A549 (cell line): ENCODE measurements at regions not wholly inside any gene's neighbourhood (a gene's known extent, or its start where the extent isn't known, plus 50 kb on each side); places are given as distances from the start of the nearest gene placed in this dataset.

ENCODE experiments used
- ATAC-seq, 2 experiments: fragments of 200-7000 bp in 1 of 2; fragments of >200 bp in 1 of 2; cut with Nextera tagmentation in 1 of 2; cut with Tn5 transposase in 1 of 2; 3 replicates each; pipeline versions ENCODE4 v1.8.0 to v1.9.1; 2018 to 2020; ENCODE audit warnings: mild to moderate bottlenecking in 1 of 2, moderate library complexity in 1 of 2
- CTCF ChIA-PET: fragments of 300-600 bp; sonication (Branson Sonifier 250); formaldehyde crosslinking; extraction: SDS; loops from one replicate; lab custom pipeline; 2021; ENCODE audit warnings: antibody characterized with exemption, inconsistent platforms; lab: Yijun Ruan, JAX
- POLR2A ChIA-PET: fragments of 350-600 bp; formaldehyde crosslinking; extraction: SDS; loops from one replicate; lab custom pipeline; 2021; ENCODE audit warnings: antibody characterized with exemption, inconsistent platforms; lab: Yijun Ruan, JAX
- DNase-seq, 2 experiments: peaks; one replicate each; pipeline versions ENCODE4 v3.0.0 to v3.0.0-alpha.2; 2011 to 2016; ENCODE audit warnings: low read depth in 1 of 2, low spot score in 1 of 2
- FAIRE-seq: peaks from 2 replicates; lab custom pipeline; 2011; peaks lifted over from hg19 to GRCh38; lab: Jason Lieb, UNC
- H3K27ac ChIP-seq, 2 experiments: fragments of >200 bp; sonication (Bioruptor Twin); formaldehyde crosslinking; 3 replicates each; pipeline ENCODE4 v1.5.1; 2016 to 2017
- H3K4me1 ChIP-seq: fragments of >200 bp; sonication (Bioruptor Twin); formaldehyde crosslinking; 3 replicates; pipeline ENCODE4 v1.6.1; 2016
- H3K4me2 ChIP-seq: fragments of >200 bp; sonication (Bioruptor Twin); formaldehyde crosslinking; 3 replicates; pipeline ENCODE4 v1.6.1; 2016
- H3K4me3 ChIP-seq: fragments of >200 bp; sonication (Bioruptor Twin); formaldehyde crosslinking; 3 replicates; pipeline ENCODE4 v1.5.1; 2016
- H3K9me3 ChIP-seq: fragments of >200 bp; sonication (Bioruptor Twin); formaldehyde crosslinking; 3 replicates; pipeline ENCODE4 v1.6.1; 2016
- BHLHE40 ChIP-seq: IDR thresholded peaks from 2 replicates; pipeline ENCODE4 v1.6.1; 2012; ENCODE audit warnings: low read depth, low read length, inconsistent platforms
- CBX2 ChIP-seq: fragments of 200-600 bp; sonication (generic); IDR thresholded peaks from 2 replicates; pipeline ENCODE4 v1.6.1; 2016; ENCODE audit warnings: low read depth, mild to moderate bottlenecking, borderline replicate concordance
- CHD2 ChIP-seq: fragments of 150-350 bp; IDR thresholded peaks from 2 replicates; pipeline ENCODE4 v1.6.1; 2014; ENCODE audit warnings: low read length; ENCODE audit not compliant: partially characterized antibody
- EHF ChIP-seq: fragments of 250-450 bp; sonication (Bioruptor Pico); IDR thresholded peaks from 2 replicates; pipeline ENCODE4 v1.5.0; 2020; ENCODE audit warnings: mild to moderate bottlenecking
- FOSB ChIP-seq: fragments of 250-450 bp; sonication (Bioruptor Pico); IDR thresholded peaks from 2 replicates; pipeline ENCODE4 v1.5.0; 2020; ENCODE audit warnings: mild to moderate bottlenecking, moderate library complexity
- FOSL2 ChIP-seq, 2 experiments: fragments of 450-650 bp in 1 of 2; fragments of >200 bp in 1 of 2; sonication (Bioruptor Twin) in 1 of 2; formaldehyde crosslinking; IDR thresholded peaks; 2 replicates each; pipeline versions ENCODE4 v1.5.0 to v1.6.1; 2016 to 2020; ENCODE audit warnings: mild to moderate bottlenecking in 1 of 2, moderate library complexity in 1 of 2
- FOXS1 ChIP-seq: fragments of 250-450 bp; sonication (Bioruptor Pico); IDR thresholded peaks from 2 replicates; pipeline ENCODE4 v1.5.0; 2020; ENCODE audit warnings: mild to moderate bottlenecking, moderate library complexity
- GATA3 ChIP-seq: IDR thresholded peaks from 2 replicates; pipeline ENCODE4 v1.6.1; 2012; ENCODE audit warnings: borderline replicate concordance
- HEYL ChIP-seq: fragments of 250-450 bp; sonication (Bioruptor Pico); IDR thresholded peaks from 2 replicates; pipeline ENCODE4 v1.8.0; 2021; ENCODE audit warnings: mild to moderate bottlenecking, moderate library complexity
- JUNB ChIP-seq: fragments of >200 bp; sonication (Bioruptor Twin); formaldehyde crosslinking; IDR thresholded peaks from 2 replicates; pipeline ENCODE4 v1.6.1; 2016
- KDM1A ChIP-seq: fragments of 200-600 bp; sonication (generic); IDR thresholded peaks from 2 replicates; pipeline ENCODE4 v1.6.1; 2016; ENCODE audit warnings: low read depth, mild to moderate bottlenecking
- KDM5A ChIP-seq: fragments of 200-600 bp; sonication (generic); IDR thresholded peaks from 2 replicates; pipeline ENCODE4 v1.6.1; 2016; ENCODE audit warnings: antibody characterized with exemption, mild to moderate bottlenecking
- MYC ChIP-seq: IDR thresholded peaks from 2 replicates; pipeline ENCODE4 v1.6.1; 2012; ENCODE audit warnings: mild to moderate bottlenecking, inconsistent platforms, low read length, improper control_type of control experiment, borderline replicate concordance
- NFE2L2 ChIP-seq: fragments of 150-350 bp; conservative IDR thresholded peaks from 2 replicates; pipeline ENCODE4 v1.6.1; 2014; ENCODE audit warnings: low read length
- NPAS2 ChIP-seq: fragments of 250-450 bp; sonication (Bioruptor Pico); IDR thresholded peaks from 2 replicates; pipeline ENCODE4 v1.8.0; 2022; ENCODE audit warnings: mild to moderate bottlenecking, moderate library complexity, borderline replicate concordance
- PHF8 ChIP-seq: fragments of 200-600 bp; sonication (generic); IDR thresholded peaks from 2 replicates; pipeline ENCODE4 v1.6.1; 2016; ENCODE audit warnings: low read depth, mild to moderate bottlenecking, antibody characterized with exemption, moderate library complexity, borderline replicate concordance
- POLR2A ChIP-seq: IDR thresholded peaks from 2 replicates; pipeline ENCODE4 v1.6.1; 2012; ENCODE audit warnings: mild to moderate bottlenecking, low read length
- RCOR1 ChIP-seq: fragments of 150-350 bp; IDR thresholded peaks from 2 replicates; pipeline ENCODE4 v1.6.1; 2014; ENCODE audit warnings: antibody characterized with exemption, low read length, low read depth
- RNF2 ChIP-seq: fragments of 200-600 bp; sonication (generic); IDR thresholded peaks from 2 replicates; pipeline ENCODE4 v1.6.1; 2016; ENCODE audit warnings: low read depth, mild to moderate bottlenecking, antibody characterized with exemption, moderate library complexity, borderline replicate concordance
- SMC3 ChIP-seq: fragments of >200 bp; sonication (Bioruptor Twin); formaldehyde crosslinking; IDR thresholded peaks from 3 replicates; pipeline ENCODE4 v1.6.1; 2018; ENCODE audit warnings: inconsistent platforms
- TFCP2L1 ChIP-seq: fragments of 250-450 bp; sonication (Bioruptor Pico); IDR thresholded peaks from 2 replicates; pipeline ENCODE4 v1.5.0; 2021; ENCODE audit warnings: mild to moderate bottlenecking
- TP53 ChIP-seq: fragments of 250-450 bp; sonication (Bioruptor Pico); IDR thresholded peaks from 2 replicates; pipeline ENCODE4 v1.5.0; 2021; ENCODE audit warnings: mild to moderate bottlenecking, moderate library complexity
- ZC3H11A ChIP-seq: fragments of 450-650 bp; IDR thresholded peaks from 2 replicates; pipeline ENCODE4 v1.6.1; 2014; ENCODE audit warnings: antibody characterized with exemption, mild to moderate bottlenecking
- ZSCAN20 ChIP-seq: fragments of 250-450 bp; sonication (Bioruptor Pico); IDR thresholded peaks from 2 replicates; pipeline ENCODE4 v1.8.0; 2022; ENCODE audit warnings: mild to moderate bottlenecking, moderate library complexity
- WGBS: methylation state at CpG from one replicate; pipeline ENCODE4 v1.1.6; 2017; ENCODE audit errors: missing lambda C conversion rate; 5-methylcytosine and 5-hydroxymethylcytosine counted together
- TF ChIP-seq, protein P1 (sequence below): IDR thresholded peaks from 2 replicates; pipeline ENCODE4 v1.6.1; 2012; ENCODE audit warnings: low read depth, borderline replicate concordance
- TF ChIP-seq, protein P2 (sequence below): fragments of 450-650 bp; IDR thresholded peaks from 2 replicates; pipeline ENCODE4 v1.6.1; 2014; ENCODE audit warnings: antibody characterized with exemption
- TF ChIP-seq, protein P3 (sequence below): fragments of >200 bp; sonication (Bioruptor Twin); formaldehyde crosslinking; IDR thresholded peaks from 2 replicates; pipeline ENCODE4 v1.6.1; 2016
- TF ChIP-seq, protein P4 (sequence below): fragments of >200 bp; sonication (Bioruptor Twin); formaldehyde crosslinking; IDR thresholded peaks from 3 replicates; pipeline ENCODE4 v1.6.1; 2016

DNA sequence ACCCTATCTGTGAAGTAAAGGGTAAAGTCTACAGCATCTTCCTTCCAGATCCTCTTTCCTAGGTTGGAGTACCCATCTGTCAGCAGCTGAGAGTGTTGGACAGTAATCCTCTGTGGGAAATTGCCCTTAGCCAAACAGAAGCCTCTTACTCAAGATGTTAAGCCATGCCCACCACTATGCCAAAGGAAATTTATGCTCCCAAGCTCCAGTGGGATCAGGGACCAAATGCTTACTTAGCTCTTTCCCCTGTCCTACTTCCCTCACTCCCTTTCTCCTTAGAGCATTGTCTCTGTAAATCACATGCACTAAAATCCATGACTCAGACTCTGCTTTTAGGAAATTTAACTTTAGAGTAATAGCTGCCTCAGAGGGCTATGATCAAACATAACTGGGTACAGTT, 254.0 kb downstream of the BRINP2 start:
- no peak for FAIRE-seq

DNA sequence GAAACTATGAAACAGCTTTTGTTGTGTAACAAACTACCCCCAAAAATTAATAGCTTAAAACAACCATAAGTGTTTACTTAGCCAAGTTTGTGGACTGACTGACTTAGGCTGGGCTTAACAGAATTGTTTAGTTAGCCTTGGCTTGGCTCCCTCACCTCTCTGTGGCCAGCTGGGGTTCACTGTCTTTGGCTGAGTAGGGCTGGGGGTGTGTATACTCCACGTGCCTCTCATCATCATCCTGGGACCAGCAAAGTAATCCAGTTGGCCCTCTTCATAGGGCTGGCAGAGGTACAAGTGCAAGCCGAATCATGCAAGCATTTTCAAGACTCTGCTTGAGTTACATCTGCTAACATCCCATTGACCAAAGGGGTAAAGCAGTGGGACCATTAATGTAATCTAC, 252.3 kb downstream of the BRINP2 start:
- FAIRE-seq: no peak
- POLR2A ChIA-PET: no interaction called here

More for the DNA sequence above, 254.0 kb downstream of the BRINP2 start:
- TF ChIP-seq JUNB (no peak), RCOR1 (no peak), HEYL (CRISPR knock-in tag) (no peak), FOSB (no peak), MYC (no peak), GATA3 (no peak)
- TF ChIP-seq, protein P1, sequence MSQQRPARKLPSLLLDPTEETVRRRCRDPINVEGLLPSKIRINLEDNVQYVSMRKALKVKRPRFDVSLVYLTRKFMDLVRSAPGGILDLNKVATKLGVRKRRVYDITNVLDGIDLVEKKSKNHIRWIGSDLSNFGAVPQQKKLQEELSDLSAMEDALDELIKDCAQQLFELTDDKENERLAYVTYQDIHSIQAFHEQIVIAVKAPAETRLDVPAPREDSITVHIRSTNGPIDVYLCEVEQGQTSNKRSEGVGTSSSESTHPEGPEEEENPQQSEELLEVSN: no peak
- Histone ChIP-seq H3K9me3 (no peaks in the 10 kb centered on the region), H3K27ac (no peak overlapping the region), H3K4me1 (no peaks in the 10 kb centered on the region), H3K4me3 (no peak overlapping the region), H3K4me2 (no peak overlapping the region)
- ChIA-PET CTCF (no interaction called here), POLR2A (interaction anchor here (0.5 kb wide), 1 partner anchor 12 kb away, joined by 3 read pairs; no protein-coding TSS in a partner anchor)
- DNase-seq: no peak
- ATAC-seq: no peak

DNA sequence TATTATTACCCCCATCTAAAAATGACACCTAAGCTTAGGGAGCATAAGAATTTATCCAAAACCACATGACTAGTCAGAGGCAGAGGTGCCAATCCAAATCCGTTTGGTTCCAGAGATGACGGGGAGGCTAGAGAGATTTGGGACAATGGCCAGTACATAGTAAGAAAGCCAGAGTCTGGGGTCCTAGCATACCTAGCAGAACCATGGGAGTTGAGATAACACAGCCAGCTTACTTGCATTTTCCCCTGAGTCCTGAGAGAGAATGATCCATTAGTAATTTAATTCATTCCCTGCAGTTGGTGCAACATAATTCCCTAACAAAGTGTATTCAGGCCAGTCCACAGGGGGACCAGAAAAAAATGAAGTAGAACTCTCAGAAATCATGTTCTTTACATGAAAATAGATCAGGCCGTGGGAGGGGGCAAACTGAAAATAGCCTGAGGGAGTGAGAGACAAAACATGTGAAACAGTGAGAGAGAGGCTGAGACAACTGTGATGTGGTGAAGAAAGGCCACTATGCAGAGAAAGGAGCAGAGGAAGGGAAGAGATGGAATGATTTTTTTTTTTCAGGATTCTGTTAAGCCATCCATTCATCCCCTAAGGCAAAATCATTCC, 243.3 kb downstream of the BRINP2 start:
- no peak overlapping the region for H3K4me3 ChIP-seq
- H3K9me3 ChIP-seq: no peaks in the 10 kb centered on the region
- WGBS: 6% methylated on average over 3 of the region's 3 CpGs
- TF ChIP-seq, protein P2, sequence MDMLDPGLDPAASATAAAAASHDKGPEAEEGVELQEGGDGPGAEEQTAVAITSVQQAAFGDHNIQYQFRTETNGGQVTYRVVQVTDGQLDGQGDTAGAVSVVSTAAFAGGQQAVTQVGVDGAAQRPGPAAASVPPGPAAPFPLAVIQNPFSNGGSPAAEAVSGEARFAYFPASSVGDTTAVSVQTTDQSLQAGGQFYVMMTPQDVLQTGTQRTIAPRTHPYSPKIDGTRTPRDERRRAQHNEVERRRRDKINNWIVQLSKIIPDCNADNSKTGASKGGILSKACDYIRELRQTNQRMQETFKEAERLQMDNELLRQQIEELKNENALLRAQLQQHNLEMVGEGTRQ: no peak
- no peak for TF ChIP-seq RCOR1
- TF ChIP-seq CHD2: no peak
- TF ChIP-seq SMC3: no peak
- TF ChIP-seq ZC3H11A: no peak
- no peak for TF ChIP-seq HEYL (CRISPR knock-in tag)
- TF ChIP-seq FOSB: no peak
- TF ChIP-seq NPAS2 (CRISPR knock-in tag): no peak
- TF ChIP-seq FOXS1 (CRISPR knock-in tag): no peak
- TF ChIP-seq, protein P3, sequence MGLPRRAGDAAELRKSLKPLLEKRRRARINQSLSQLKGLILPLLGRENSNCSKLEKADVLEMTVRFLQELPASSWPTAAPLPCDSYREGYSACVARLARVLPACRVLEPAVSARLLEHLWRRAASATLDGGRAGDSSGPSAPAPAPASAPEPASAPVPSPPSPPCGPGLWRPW: no peak
- TF ChIP-seq POLR2A: no peak
- no peak for TF ChIP-seq RNF2
- TF ChIP-seq TP53 (CRISPR knock-in tag): no peak
- TF ChIP-seq GATA3: no peak
- no peak for TF ChIP-seq JUNB
- TF ChIP-seq MYC: no peak
- no peak for TF ChIP-seq TFCP2L1 (CRISPR knock-in tag)
- H3K27ac ChIP-seq: no peak overlapping the region
- ChIA-PET POLR2A (no interaction called here), CTCF (no interaction called here)
- no peak overlapping the region for H3K4me2 ChIP-seq
- ATAC-seq (no peak), FAIRE-seq (no peak), DNase-seq (no peak)
- H3K4me1 ChIP-seq: no peaks in the 10 kb centered on the region

More for the DNA sequence above, 252.3 kb downstream of the BRINP2 start:
- no peaks in the 10 kb centered on the region for H3K9me3 ChIP-seq
- H3K4me3 ChIP-seq: no peak overlapping the region
- no peak for DNase-seq
- H3K4me2 ChIP-seq: no peak overlapping the region
- no peak overlapping the region for H3K27ac ChIP-seq
- ATAC-seq: no peak
- CTCF ChIA-PET: interaction anchor here (0.9 kb wide), 1 partner anchor 525 kb away, joined by 3 read pairs; no protein-coding TSS in a partner anchor
- TF ChIP-seq EHF (no peak), FOSL2 (IDR thresholded peaks at IDR 0.05) (no peak), FOSL2 (CRISPR knock-in tag; IDR thresholded peaks at IDR 0.05) (no peak), KDM1A (no peak), BHLHE40 (no peak), NPAS2 (CRISPR knock-in tag) (no peak), NFE2L2 (no peak), PHF8 (no peak), ZSCAN20 (CRISPR knock-in tag) (no peak), HEYL (CRISPR knock-in tag) (no peak), KDM5A (no peak), FOSB (no peak), CBX2 (no peak)
- TF ChIP-seq, protein P4, sequence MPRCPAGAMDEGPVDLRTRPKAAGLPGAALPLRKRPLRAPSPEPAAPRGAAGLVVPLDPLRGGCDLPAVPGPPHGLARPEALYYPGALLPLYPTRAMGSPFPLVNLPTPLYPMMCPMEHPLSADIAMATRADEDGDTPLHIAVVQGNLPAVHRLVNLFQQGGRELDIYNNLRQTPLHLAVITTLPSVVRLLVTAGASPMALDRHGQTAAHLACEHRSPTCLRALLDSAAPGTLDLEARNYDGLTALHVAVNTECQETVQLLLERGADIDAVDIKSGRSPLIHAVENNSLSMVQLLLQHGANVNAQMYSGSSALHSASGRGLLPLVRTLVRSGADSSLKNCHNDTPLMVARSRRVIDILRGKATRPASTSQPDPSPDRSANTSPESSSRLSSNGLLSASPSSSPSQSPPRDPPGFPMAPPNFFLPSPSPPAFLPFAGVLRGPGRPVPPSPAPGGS: no peak
- TF ChIP-seq, protein P2: no peak
- TF ChIP-seq, protein P3: no peak
- no peaks in the 10 kb centered on the region for H3K4me1 ChIP-seq
- WGBS: 0% methylated on average over 2 of the region's 2 CpGs
